SK-N-SH (cell line): ENCODE measurements at regions not wholly inside any gene's neighbourhood (a gene's known extent, or its start where the extent isn't known, plus 50 kb on each side); places are given as distances from the start of the nearest gene placed in this dataset.

Source experiments
- CTCF ChIA-PET: fragments of 300-600, 350-600 bp; formaldehyde crosslinking; extraction: SDS; loops from one replicate; lab custom pipeline; 2021; lab: Yijun Ruan, JAX
- POLR2A ChIA-PET: fragments of 350-600 bp; sonication (Branson Sonifier 250); formaldehyde crosslinking; extraction: SDS; loops from one replicate; lab custom pipeline; 2020; ENCODE audit warnings: antibody characterized with exemption, inconsistent platforms; lab: Yijun Ruan, JAX
- DNase-seq: peaks from one replicate; pipeline ENCODE4 v3.0.0; 2012
- H2AFZ ChIP-seq: fragments of 200-600 bp; sonication (generic); 2 replicates; pipeline ENCODE4 v1.8.1; 2016; ENCODE audit warnings: antibody characterized with exemption, mild to moderate bottlenecking, low read depth
- H3F3A ChIP-seq: fragments of 200-600 bp; sonication (generic); replicated peaks from 2 replicates; pipeline ENCODE3; 2016; ENCODE audit warnings: antibody characterized with exemption, mild to moderate bottlenecking; ENCODE audit not compliant: insufficient read depth
- H3K27ac ChIP-seq, 2 experiments: fragments of 200-500 bp in 1 of 2; fragments of 200-600 bp in 1 of 2; sonication (Bioruptor generic) in 1 of 2; sonication (generic), shearing (Covaris generic) in 1 of 2; 2 replicates each; pipeline versions ENCODE4 v1.5.1 to v1.6.1; 2014 to 2016; ENCODE audit warnings: low read depth in 2 of 2, inconsistent platforms in 1 of 2, low read length in 1 of 2, mild to moderate bottlenecking in 1 of 2, mixed read lengths in 1 of 2
- H3K27me3 ChIP-seq: fragments of 200-600 bp; sonication (generic), shearing (Covaris generic); 2 replicates; pipeline ENCODE4 v1.6.1; 2016; ENCODE audit warnings: mixed run types; ENCODE audit not compliant: insufficient read depth
- H3K36me3 ChIP-seq, 2 experiments: fragments of 200-500 bp in 1 of 2; fragments of 200-600 bp in 1 of 2; sonication (Bioruptor generic) in 1 of 2; sonication (generic) in 1 of 2; replicated peaks in 1 of 2; 2 replicates each; pipeline versions ENCODE3 to v1.5.1; 2014 to 2016; ENCODE audit warnings: low read length in 1 of 2, mild to moderate bottlenecking in 1 of 2; ENCODE audit not compliant: insufficient read depth in 2 of 2, control insufficient read depth in 1 of 2
- H3K4me1 ChIP-seq, 2 experiments: fragments of 200-500 bp in 1 of 2; fragments of 200-600 bp in 1 of 2; sonication (Bioruptor generic) in 1 of 2; sonication (generic), shearing (Covaris generic) in 1 of 2; 2 replicates each; pipeline versions ENCODE4 v1.5.1 to v1.6.1; 2014 to 2016; ENCODE audit warnings: low read depth in 1 of 2, low read length in 1 of 2, mixed run types in 1 of 2; ENCODE audit not compliant: insufficient read depth in 2 of 2, control insufficient read depth in 1 of 2
- H3K4me2 ChIP-seq: fragments of 200-600 bp; sonication (generic), shearing (Covaris generic); 2 replicates; pipeline ENCODE4 v1.6.1; 2017; ENCODE audit warnings: mixed run types
- H3K4me3 ChIP-seq, 2 experiments: fragments of 200-500 bp in 1 of 2; fragments of 200-600 bp in 1 of 2; sonication (Bioruptor generic) in 1 of 2; sonication (generic), shearing (Covaris generic) in 1 of 2; 2 replicates each; pipeline versions ENCODE4 v1.5.1 to v1.8.1; 2014 to 2016; ENCODE audit warnings: low read depth in 2 of 2, inconsistent platforms in 1 of 2, low read length in 1 of 2, mild to moderate bottlenecking in 1 of 2, mixed read lengths in 1 of 2, moderate library complexity in 1 of 2
- H3K79me2 ChIP-seq: fragments of 200-600 bp; sonication (generic); 2 replicates; pipeline ENCODE4 v1.8.1; 2017; ENCODE audit warnings: mild to moderate bottlenecking; ENCODE audit not compliant: insufficient read depth
- H3K9ac ChIP-seq: fragments of 200-600 bp; sonication (generic); 2 replicates; pipeline ENCODE4 v1.6.1; 2017; ENCODE audit warnings: mixed run types
- H3K9me2 ChIP-seq: fragments of 200-600 bp; sonication (generic); 2 replicates; pipeline ENCODE4 v1.6.1; 2017; ENCODE audit warnings: mixed run types
- H3K9me3 ChIP-seq: fragments of 200-600 bp; sonication (generic); 2 replicates; pipeline ENCODE4 v1.6.1; 2017; ENCODE audit warnings: mixed run types, mild to moderate bottlenecking, moderate library complexity
- H4K20me1 ChIP-seq: fragments of 200-600 bp; sonication (generic); 2 replicates; pipeline ENCODE4 v1.6.1; 2017; ENCODE audit warnings: mild to moderate bottlenecking, mixed run types; ENCODE audit not compliant: insufficient read depth
- CHD2 ChIP-seq: fragments of 150-350 bp; IDR thresholded peaks from 2 replicates; pipeline ENCODE4 v1.6.1; 2018; ENCODE audit warnings: low read length; ENCODE audit not compliant: partially characterized antibody
- CTCF ChIP-seq: fragments of 200-600 bp; sonication (generic); IDR thresholded peaks from 2 replicates; pipeline ENCODE4 v1.6.1; 2017; ENCODE audit warnings: antibody characterized with exemption, mild to moderate bottlenecking, moderate library complexity
- EP300 ChIP-seq, 2 experiments: IDR thresholded peaks; 2 replicates each; pipeline versions ENCODE4 v1.4.0 to v1.6.1; 2012; ENCODE audit warnings: borderline replicate concordance in 1 of 2, low read depth in 1 of 2, low read length in 1 of 2
- FOXJ3 ChIP-seq: sonication (generic); formaldehyde crosslinking; IDR thresholded peaks from 2 replicates; pipeline ENCODE4 v1.5.1; 2020; ENCODE audit warnings: mild to moderate bottlenecking, missing genetic modification reagents
- GABPA ChIP-seq: IDR thresholded peaks from 2 replicates; pipeline ENCODE4 v1.4.0; 2012; ENCODE audit warnings: low read depth, mild to moderate bottlenecking
- GATA2 ChIP-seq: sonication (generic); formaldehyde crosslinking; IDR thresholded peaks from 2 replicates; pipeline ENCODE4 v1.5.0; 2020; ENCODE audit warnings: mild to moderate bottlenecking, missing genetic modification reagents
- IRF3 ChIP-seq: fragments of 150-350 bp; IDR thresholded peaks from 2 replicates; pipeline ENCODE4 v1.6.1; 2016; ENCODE audit warnings: mild to moderate bottlenecking, low read depth, low read length
- MXI1 ChIP-seq: IDR thresholded peaks from 2 replicates; pipeline ENCODE4 v1.6.1; 2012; ENCODE audit warnings: mild to moderate bottlenecking, low read depth, low read length, improper control_type of control experiment
- PBX3 ChIP-seq: IDR thresholded peaks from 2 replicates; pipeline ENCODE4; 2012
- POLR2AphosphoS5 ChIP-seq: IDR thresholded peaks from 2 replicates; pipeline ENCODE4 v1.6.1; 2012; ENCODE audit warnings: low read depth, low read length
- RAD21 ChIP-seq: IDR thresholded peaks from 2 replicates; pipeline ENCODE4 v1.6.1; 2012; ENCODE audit warnings: mild to moderate bottlenecking, low read length
- RCOR1 ChIP-seq: fragments of 150-350 bp; IDR thresholded peaks from 2 replicates; pipeline ENCODE4 v1.6.1; 2017; ENCODE audit warnings: antibody characterized with exemption, low read length
- RXRA ChIP-seq: IDR thresholded peaks from 2 replicates; pipeline ENCODE4 v1.4.0; 2012; ENCODE audit warnings: low read depth, mild to moderate bottlenecking, borderline replicate concordance
- TAF1 ChIP-seq: IDR thresholded peaks from 2 replicates; pipeline ENCODE4 v1.6.1; 2012; ENCODE audit warnings: low read depth, mild to moderate bottlenecking, low read length, moderate library complexity, borderline replicate concordance
- TCF12 ChIP-seq: IDR thresholded peaks from 2 replicates; pipeline ENCODE4 v1.4.0; 2012
- TEAD4 ChIP-seq: IDR thresholded peaks from 2 replicates; pipeline ENCODE4 v1.4.0; 2012; ENCODE audit warnings: mild to moderate bottlenecking, borderline replicate concordance; ENCODE audit not compliant: insufficient read depth
- WGBS: methylation state at CpG from one replicate; pipeline ENCODE4 v1.1.6; 2017; ENCODE audit warnings: low lambda C conversion rate; 5-methylcytosine and 5-hydroxymethylcytosine counted together

- no peaks in the 10 kb centered on the region for H3K9me3 ChIP-seq
- no peaks in the 10 kb centered on the region for H3K36me3 ChIP-seq
- no peaks in the 10 kb centered on the region for H4K20me1 ChIP-seq
- H3K27me3 ChIP-seq, result no peaks in the 10 kb centered on the region
- peaks cover 2 to 27% of the 10 kb centered on the region in 2 experiments for H3K4me1 ChIP-seq
- POLR2A ChIA-PET, result no interaction called here
- no peak for TF ChIP-seq PBX3
- TF ChIP-seq TAF1, result no peak
- no peak for TF ChIP-seq CHD2
- no peak for TF ChIP-seq GABPA
- TF ChIP-seq, all 33 proteins: peak for 0
- DNase-seq, result no peak
- 85% methylated on average over 2 of the region's 2 CpGs for WGBS
- Histone ChIP-seq H3K4me3 (no peak overlapping the region), H3K9me2 (no peaks in the 10 kb centered on the region), H3K79me2 (no peaks in the 10 kb centered on the region), H2AFZ (no peak overlapping the region), H3K9ac (no peak overlapping the region), H3K27ac (no peak overlapping the region), H3F3A (peaks cover 23% of the 10 kb centered on the region), H3K4me2 (no peak overlapping the region)
- CTCF ChIA-PET, result interaction anchor here (1.0 to 1.2 kb wide), 2 partner anchors 61 to 254 kb away, joined by 3 to 5 read pairs; no protein-coding TSS in a partner anchor
Observed at GRCh38 chr2:224223851-224224555, 177.9 kb downstream of the FAM124B start.

GRCh38 chr2:224222974-224223373 is 178.9 kb downstream of the FAM124B start:
- Histone ChIP-seq H3K27ac (peak overlapping the region in 1 of 2 experiments; percentile 96; a peak in 2 of 4 replicates), H3K79me2 (no peaks in the 10 kb centered on the region), H3K4me2 (no peak overlapping the region), H3K27me3 (no peaks in the 10 kb centered on the region), H2AFZ (peak overlapping the region; percentile 73; the same call in 1 of the 2 replicates), H3K9me2 (no peaks in the 10 kb centered on the region), H3F3A (peaks cover 28% of the 10 kb centered on the region), H3K9me3 (no peaks in the 10 kb centered on the region), H4K20me1 (no peaks in the 10 kb centered on the region), H3K4me3 (no peak overlapping the region), H3K9ac (no peak overlapping the region), H3K4me1 (peaks cover 2 to 27% of the 10 kb centered on the region in 2 experiments), H3K36me3 (no peaks in the 10 kb centered on the region)
- POLR2A ChIA-PET, result no interaction called here
- WGBS, result 25% methylated on average over 1 of the region's 1 CpG
- DNase-seq, result no peak
- CTCF ChIA-PET, result interaction anchor here (0.8 to 1.2 kb wide), 3 partner anchors 60 to 253 kb away, joined by 3 to 5 read pairs (median 3); no protein-coding TSS in a partner anchor
- TF ChIP-seq POLR2AphosphoS5 (no peak), RCOR1 (no peak), PBX3 (no peak), FOXJ3 (no peak), CTCF (no peak), EP300 (IDR thresholded peaks at IDR 0.05; ENCODE audit: borderline replicate concordance in 1 of 2, low read depth in 1 of 2, low read length in 1 of 2) (no peak), GATA2 (no peak), MXI1 (no peak), TEAD4 (no peak), RAD21 (no peak), IRF3 (no peak), GABPA (no peak), RXRA (no peak), TCF12 (no peak)
- TF ChIP-seq, all 33 proteins: peak for 0
